ENCODE measurements at regions not wholly inside any gene's neighbourhood (a gene's known extent, or its start where the extent isn't known, plus 50 kb on each side); places are given as distances from the start of the nearest gene placed in this dataset.

DNA sequence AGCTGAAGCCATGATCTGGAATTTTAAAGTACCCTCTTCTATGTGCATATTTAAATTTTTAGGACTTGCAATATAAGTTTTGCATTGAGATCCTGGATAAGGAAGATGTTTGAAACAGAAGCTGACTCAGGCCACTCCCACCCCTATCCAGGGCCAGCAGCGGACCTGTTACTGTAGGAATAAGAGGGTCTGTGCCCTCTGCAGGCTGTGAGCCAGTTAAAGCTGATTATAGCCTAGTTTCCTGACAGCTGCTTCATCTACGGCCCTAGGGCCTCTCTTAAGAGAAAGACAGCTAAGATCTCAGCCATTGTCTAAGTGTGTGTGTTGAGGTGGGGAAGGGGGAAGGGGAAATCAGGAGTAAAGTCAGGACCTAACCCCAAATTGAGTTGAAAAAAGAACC lies 234.0 kb downstream of the HAUS1 start:
- no peak for TF ChIP-seq CTCF (IDR thresholded peaks at IDR 0.05)
- TF ChIP-seq POLR2A (IDR thresholded peaks at IDR 0.05) = no peak

Data from tibial nerve (tissue), 3 donors.